GM12892 (cell line): ENCODE measurements at regions not wholly inside any gene's neighbourhood (a gene's known extent, or its start where the extent isn't known, plus 50 kb on each side); places are given as distances from the start of the nearest gene placed in this dataset.

Experiments used
- POLR2A ChIP-seq: IDR thresholded peaks from 2 replicates; pipeline ENCODE4 v1.6.1; 2011; ENCODE audit warnings: low read depth, low read length, control low read depth
- POLR2AphosphoS5 ChIP-seq: IDR thresholded peaks from 2 replicates; pipeline ENCODE4 v1.6.1; 2011; ENCODE audit warnings: low read depth, low read length, control low read depth
- TAF1 ChIP-seq: IDR thresholded peaks from 2 replicates; pipeline ENCODE4 v1.6.1; 2011; ENCODE audit warnings: low read depth, mild to moderate bottlenecking, control low read depth, low read length, borderline replicate concordance

DNA sequence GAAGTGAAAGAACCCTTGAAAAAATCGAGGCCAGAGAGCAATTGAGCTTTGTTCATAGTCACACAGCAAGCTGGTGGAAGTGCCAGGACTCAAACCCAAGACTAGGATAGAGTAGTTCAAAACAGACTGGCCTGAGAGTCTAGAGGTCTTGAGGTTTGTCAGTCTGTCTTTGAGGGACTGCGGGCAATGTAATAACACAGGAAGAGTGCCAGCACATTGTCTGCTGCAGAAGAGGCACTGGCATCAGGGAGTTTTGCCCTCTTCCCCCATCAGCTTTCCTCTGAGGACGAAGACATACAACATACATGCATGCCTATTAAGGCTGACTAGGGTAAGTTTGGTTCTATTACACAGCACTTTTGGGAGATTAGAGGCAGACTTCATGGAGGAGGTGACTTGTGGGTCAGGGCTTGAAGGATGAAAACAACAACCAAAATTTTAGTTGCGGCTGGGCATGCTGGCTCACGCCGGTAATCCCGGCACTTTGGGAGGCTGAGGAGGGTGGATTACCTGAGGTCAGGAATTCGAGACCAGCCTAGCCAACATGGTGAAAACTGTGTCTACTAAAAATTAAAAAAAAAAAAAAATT is 64.1 kb upstream of the LAS1L start:
- no peak for TF ChIP-seq POLR2A
- TF ChIP-seq POLR2AphosphoS5, result no peak
- no peak for TF ChIP-seq TAF1
